Heart left ventricle (tissue), 13 donors: ENCODE measurements at regions not wholly inside any gene's neighbourhood (a gene's known extent, or its start where the extent isn't known, plus 50 kb on each side); places are given as distances from the start of the nearest gene placed in this dataset.

Source experiments
- POLR2A ChIP-seq, 2 donors: fragments of 450-650 bp; IDR thresholded peaks; one replicate each; pipeline ENCODE4 v1.6.1; 2017; ENCODE audit warnings: antibody characterized with exemption in 2 of 2, mild to moderate bottlenecking in 2 of 2, moderate library complexity in 2 of 2
- TF ChIP-seq, protein P1 (sequence below), 12 donors: fragments of 200-600 bp; sonication (generic) in 4 of 12; IDR thresholded peaks; one replicate each; pipeline versions ENCODE4 v1.5.0 to v1.8.0; 2018 to 2022; ENCODE audit warnings: antibody characterized with exemption in 12 of 12, mild to moderate bottlenecking in 5 of 12
- donor health status: ischemic (EF 13 %, LVEDD 7.1; RV severe dilation, severe dysfunction).
- donor health status: DM: no; HTN: yes; CAD: no.
- donor health status: DM: no; HTN: no; CAD: no.
- donor health status: ischemic (EF 25% LVEDD 6.9; RV normal size, moderate dysfunction).
- donor health status: ischemic (EF 25% LVEDD 5.7; RV mildly dilated, moderate dysfunction).
- donor health status: ischemic (EF 35%, LVEDD 5.7; RV mildly dilated, moderate dysfunction).
- donor health status: nonischemic (EF 11% LVEDD 7.7; RV severe dilation, severe dysfunction).
- donor health status: DM: yes; HTN: yes; CAD: no.
- donor health status: PGD.
- donor health status: ischemic (EF 29% LVEDD 5.4; RV normal size, mild dysfunction).
- donor health status: nonischemic (EF 23%, LVEDD 6.1; RV moderate dilation, normal function).

DNA sequence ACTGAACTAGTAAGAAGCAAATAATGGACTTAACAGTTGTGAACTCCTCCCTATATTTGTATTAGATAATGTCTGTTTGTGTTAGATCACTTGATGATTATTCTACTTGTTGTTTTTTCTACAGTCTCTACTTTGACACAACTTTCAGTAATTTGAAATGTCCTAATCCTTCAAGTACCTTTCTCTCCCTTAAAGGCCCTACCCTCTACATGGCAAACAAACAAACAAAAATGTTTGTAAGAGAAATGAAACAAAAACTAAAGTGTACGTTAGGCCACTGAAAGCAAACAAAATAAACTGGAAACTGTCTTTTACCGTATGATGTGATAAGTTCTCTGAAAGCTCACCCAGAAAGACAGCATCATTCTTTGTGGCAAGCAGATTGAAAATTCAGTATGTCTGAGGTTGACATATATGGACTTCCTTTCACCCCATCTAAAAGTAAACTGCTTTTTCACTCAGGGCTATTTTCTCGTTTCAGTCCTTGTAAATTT lies 255.9 kb upstream of the SNX7 start:
- TF ChIP-seq, protein P1, sequence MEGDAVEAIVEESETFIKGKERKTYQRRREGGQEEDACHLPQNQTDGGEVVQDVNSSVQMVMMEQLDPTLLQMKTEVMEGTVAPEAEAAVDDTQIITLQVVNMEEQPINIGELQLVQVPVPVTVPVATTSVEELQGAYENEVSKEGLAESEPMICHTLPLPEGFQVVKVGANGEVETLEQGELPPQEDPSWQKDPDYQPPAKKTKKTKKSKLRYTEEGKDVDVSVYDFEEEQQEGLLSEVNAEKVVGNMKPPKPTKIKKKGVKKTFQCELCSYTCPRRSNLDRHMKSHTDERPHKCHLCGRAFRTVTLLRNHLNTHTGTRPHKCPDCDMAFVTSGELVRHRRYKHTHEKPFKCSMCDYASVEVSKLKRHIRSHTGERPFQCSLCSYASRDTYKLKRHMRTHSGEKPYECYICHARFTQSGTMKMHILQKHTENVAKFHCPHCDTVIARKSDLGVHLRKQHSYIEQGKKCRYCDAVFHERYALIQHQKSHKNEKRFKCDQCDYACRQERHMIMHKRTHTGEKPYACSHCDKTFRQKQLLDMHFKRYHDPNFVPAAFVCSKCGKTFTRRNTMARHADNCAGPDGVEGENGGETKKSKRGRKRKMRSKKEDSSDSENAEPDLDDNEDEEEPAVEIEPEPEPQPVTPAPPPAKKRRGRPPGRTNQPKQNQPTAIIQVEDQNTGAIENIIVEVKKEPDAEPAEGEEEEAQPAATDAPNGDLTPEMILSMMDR (IDR thresholded peaks at IDR 0.05): no peak
- no peak for TF ChIP-seq POLR2A (IDR thresholded peaks at IDR 0.05)
